ENCODE measurements at regions not wholly inside any gene's neighbourhood (a gene's known extent, or its start where the extent isn't known, plus 50 kb on each side); places are given as distances from the start of the nearest gene placed in this dataset.

DNA sequence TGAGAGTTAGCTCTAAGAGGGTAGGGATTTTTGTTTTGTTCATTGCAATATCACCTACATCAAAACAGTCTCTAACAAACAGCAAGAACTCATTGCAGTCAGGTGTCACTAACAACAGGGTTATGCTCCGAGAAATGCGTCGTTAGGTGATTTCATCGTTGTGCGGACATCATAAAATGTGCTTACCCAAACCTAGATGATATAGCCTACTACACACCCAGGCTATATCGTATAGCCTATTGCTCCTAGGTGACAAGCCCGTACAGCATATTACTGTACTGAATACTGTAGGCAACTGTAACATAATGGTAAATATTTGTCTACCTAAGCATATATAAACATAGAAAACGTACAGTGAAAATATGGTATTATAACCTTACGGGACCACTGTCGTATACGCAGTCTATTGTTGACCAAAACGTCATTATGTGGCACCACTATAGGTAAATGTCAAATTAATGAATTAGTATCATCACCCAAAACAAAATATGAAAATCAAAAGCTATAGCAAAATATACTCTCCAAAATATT is 49.9 kb upstream of the TAB2 start:
- no peaks in the 10 kb centered on the region for H3K79me2 ChIP-seq (ENCODE audit: low read depth)
- peaks cover 3% of the 10 kb centered on the region for H3F3A ChIP-seq (ENCODE audit: low read depth)
- peaks cover 10% of the 10 kb centered on the region for H3K4me1 ChIP-seq
- no peaks in the 10 kb centered on the region for H3K36me3 ChIP-seq
- Mint-ChIP-seq H3K27me3 (ENCODE audit: insufficient read depth, low read depth) (no peaks in the 10 kb centered on the region), H3K9me3 (peaks cover 3% of the 10 kb centered on the region), H3K27ac (no peak overlapping the region), H3K4me1 (peaks cover 36% of the 10 kb centered on the region), H3K36me3 (no peaks in the 10 kb centered on the region), H3K4me3 (no peak overlapping the region)
- H3K9ac ChIP-seq: no peak overlapping the region
- no peak overlapping the region for H3K4me3 ChIP-seq
- DNase-seq (ENCODE audit: low spot score): no peak
- TF ChIP-seq EZH2 (IDR thresholded peaks at IDR 0.05): no peak
- TF ChIP-seq EZH2phosphoT487 (IDR thresholded peaks at IDR 0.05): no peak
- TF ChIP-seq, protein P1, sequence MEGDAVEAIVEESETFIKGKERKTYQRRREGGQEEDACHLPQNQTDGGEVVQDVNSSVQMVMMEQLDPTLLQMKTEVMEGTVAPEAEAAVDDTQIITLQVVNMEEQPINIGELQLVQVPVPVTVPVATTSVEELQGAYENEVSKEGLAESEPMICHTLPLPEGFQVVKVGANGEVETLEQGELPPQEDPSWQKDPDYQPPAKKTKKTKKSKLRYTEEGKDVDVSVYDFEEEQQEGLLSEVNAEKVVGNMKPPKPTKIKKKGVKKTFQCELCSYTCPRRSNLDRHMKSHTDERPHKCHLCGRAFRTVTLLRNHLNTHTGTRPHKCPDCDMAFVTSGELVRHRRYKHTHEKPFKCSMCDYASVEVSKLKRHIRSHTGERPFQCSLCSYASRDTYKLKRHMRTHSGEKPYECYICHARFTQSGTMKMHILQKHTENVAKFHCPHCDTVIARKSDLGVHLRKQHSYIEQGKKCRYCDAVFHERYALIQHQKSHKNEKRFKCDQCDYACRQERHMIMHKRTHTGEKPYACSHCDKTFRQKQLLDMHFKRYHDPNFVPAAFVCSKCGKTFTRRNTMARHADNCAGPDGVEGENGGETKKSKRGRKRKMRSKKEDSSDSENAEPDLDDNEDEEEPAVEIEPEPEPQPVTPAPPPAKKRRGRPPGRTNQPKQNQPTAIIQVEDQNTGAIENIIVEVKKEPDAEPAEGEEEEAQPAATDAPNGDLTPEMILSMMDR (IDR thresholded peaks at IDR 0.05): no peak
- H4K20me1 ChIP-seq (ENCODE audit: low read depth): no peaks in the 10 kb centered on the region
- no peaks in the 10 kb centered on the region for H3K9me3 ChIP-seq (ENCODE audit: low read depth)
- H3K27me3 ChIP-seq: no peaks in the 10 kb centered on the region
- no peak overlapping the region for H3K27ac ChIP-seq
- no peak overlapping the region for H3K4me2 ChIP-seq
- H2AFZ ChIP-seq (replicated peaks): no peak overlapping the region
